GM10266 (cell line): ENCODE measurements at regions not wholly inside any gene's neighbourhood (a gene's known extent, or its start where the extent isn't known, plus 50 kb on each side); places are given as distances from the start of the nearest gene placed in this dataset.
"Not testable (repeated sequence)": the region's sequence is repeated elsewhere in the genome, so short reads cannot be mapped to it uniquely, and the experiment has no call there.

Experiments used
- DNase-seq: peaks from one replicate; pipeline ENCODE4 v3.0.0; 2012; ENCODE audit errors: extremely low spot score
- TF ChIP-seq, protein P1 (sequence below): IDR thresholded peaks from 2 replicates; pipeline ENCODE4 v1.5.1; 2012; ENCODE audit warnings: mild to moderate bottlenecking, low read depth; ENCODE audit not compliant: control insufficient read depth, insufficient read depth; ENCODE audit errors: missing control alignments

DNA sequence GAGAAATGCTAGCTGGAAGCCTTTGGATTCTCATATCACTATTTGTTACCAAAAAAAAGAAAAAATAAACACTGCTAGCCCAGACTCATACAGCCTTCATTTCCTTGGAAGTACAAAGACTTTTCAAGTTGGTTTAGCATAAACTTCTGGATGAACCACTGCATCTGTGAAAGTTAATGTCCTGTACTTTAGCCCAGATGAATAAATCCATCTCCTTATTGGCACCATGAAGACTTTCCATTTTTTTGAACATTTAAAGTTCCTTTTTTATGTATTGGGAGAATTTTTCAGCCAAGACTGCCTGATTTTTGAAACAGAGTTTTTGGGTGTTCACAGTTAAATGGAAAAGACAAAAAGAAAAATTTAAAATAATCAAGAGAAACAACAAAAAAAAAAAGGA, 184.0 kb upstream of the C1orf87 start:
- DNase-seq = no peak
- TF ChIP-seq, protein P1, sequence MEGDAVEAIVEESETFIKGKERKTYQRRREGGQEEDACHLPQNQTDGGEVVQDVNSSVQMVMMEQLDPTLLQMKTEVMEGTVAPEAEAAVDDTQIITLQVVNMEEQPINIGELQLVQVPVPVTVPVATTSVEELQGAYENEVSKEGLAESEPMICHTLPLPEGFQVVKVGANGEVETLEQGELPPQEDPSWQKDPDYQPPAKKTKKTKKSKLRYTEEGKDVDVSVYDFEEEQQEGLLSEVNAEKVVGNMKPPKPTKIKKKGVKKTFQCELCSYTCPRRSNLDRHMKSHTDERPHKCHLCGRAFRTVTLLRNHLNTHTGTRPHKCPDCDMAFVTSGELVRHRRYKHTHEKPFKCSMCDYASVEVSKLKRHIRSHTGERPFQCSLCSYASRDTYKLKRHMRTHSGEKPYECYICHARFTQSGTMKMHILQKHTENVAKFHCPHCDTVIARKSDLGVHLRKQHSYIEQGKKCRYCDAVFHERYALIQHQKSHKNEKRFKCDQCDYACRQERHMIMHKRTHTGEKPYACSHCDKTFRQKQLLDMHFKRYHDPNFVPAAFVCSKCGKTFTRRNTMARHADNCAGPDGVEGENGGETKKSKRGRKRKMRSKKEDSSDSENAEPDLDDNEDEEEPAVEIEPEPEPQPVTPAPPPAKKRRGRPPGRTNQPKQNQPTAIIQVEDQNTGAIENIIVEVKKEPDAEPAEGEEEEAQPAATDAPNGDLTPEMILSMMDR = no peak

DNA sequence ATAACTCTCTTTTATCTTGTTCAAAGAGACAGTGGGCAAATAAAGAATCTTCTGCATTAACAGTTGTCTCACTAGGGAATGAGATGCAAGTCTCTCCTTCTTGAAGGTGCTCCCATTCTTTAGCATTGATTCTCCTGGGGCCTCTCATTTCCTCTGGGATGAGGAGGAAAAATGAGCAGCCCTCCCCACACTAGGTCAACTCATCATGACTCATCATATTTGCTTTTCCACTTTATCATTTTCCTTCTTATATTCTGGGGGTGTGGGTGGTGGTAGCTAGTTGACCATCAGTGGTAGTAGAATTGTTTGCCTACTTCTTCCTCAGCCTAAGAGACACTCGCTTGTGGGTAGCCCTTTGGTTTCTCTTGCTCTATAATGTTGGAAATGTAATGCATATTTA, 182.0 kb upstream of the C1orf87 start:
- no peak for DNase-seq
- TF ChIP-seq, protein P1 = no peak

- no peak for DNase-seq
- TF ChIP-seq, protein P1 = no peak
Observed at GRCh38 chr1:60251426-60251825, 177.9 kb upstream of the C1orf87 start.

- DNase-seq = not testable (repeated sequence)
Observed at GRCh38 chr1:60247467-60247866, 173.9 kb upstream of the C1orf87 start.

DNA sequence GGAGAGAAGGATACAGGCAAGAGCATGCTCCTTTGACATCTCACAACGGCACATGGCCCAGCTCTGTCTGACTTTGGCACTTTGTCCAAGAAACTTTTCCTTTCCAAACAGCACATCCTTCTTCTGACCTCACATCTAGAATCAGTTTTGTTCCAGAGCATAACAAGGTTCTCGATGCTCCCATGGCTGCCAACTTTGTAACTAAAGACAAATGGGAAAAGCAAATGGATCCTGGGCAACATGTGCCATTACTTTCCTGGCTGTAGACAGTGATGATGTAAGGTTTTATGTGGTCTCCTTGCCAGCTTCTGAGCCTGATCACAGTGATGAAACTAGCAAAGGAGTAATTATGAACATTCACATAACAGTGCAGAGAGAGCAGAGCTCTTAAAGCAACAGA, 171.8 kb upstream of the C1orf87 start:
- TF ChIP-seq, protein P1 = no peak
- DNase-seq = no peak

- DNase-seq = no peak
- TF ChIP-seq, protein P1 = no peak
Observed at GRCh38 chr1:60244906-60245305, 171.3 kb upstream of the C1orf87 start.

DNA sequence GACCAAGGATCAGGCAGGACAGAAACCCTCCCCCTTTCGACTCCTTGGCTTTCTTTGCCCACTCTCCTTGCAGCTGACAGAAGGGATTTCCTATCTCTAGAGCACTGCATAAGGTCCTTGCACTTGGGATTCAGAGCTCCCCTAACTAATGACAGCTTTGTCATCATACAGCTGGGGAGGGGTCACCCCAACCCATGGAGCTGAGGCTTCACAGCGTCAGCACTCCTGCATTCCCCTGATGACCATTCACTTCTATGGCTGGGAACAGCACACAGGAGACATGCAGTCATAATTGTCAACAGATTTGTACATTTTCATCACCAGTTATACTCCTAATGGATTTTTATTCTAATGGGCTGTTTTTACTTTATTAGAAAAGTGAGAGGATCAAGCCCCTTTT, 161.7 kb upstream of the C1orf87 start:
- TF ChIP-seq, protein P1 = no peak
- DNase-seq = no peak

DNA sequence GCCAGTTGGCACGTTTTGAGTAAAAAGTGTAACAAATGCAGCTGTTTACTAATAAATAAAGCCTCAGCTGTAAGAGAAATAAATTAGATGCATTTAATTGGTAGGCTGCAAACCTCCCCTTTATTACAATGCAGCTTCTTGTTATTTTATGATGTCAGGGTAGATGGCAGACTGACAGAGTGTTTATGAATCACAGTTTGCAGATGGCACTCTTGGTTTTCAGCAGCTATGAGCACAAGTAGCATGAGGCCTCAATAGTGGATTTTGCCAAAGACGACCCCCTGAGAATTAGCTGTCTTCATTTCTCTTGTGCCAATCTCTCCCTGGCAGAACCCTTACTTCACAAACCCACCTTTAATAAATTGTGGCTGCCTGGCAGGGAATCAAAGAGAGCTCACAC, 161.2 kb upstream of the C1orf87 start:
- no peak for DNase-seq
- TF ChIP-seq, protein P1 = no peak
